ENCODE measurements at regions not wholly inside any gene's neighbourhood (a gene's known extent, or its start where the extent isn't known, plus 50 kb on each side); places are given as distances from the start of the nearest gene placed in this dataset.

DNA sequence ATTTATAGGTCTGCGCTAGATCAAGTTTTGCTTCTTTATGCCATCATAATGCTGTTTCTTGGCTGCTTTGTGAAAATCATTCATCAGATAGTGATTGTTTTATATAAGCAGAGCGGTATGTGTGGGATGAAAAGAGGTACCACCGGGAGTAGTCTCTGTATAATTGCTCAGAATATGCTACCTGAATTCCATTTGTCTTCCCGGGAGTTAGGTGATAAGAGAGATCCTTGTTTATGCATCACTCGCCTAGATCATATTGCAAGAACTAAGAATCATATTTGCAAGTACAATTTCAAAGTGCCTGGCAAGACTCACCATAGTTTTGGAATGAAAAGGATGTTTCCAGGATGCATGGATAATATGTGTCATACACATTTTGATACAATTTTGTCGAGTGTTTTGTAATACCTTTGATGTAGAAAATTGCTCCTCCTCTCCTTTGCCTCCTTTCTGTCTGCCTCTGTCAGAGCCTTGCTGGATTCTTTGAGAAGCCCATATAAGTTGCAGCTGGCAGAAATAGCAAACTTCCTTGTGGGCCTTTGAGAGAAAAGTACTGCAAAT is 1306.0 kb upstream of the SLC10A2 start:
- no peak for TF ChIP-seq ZNF114 (CRISPR knock-in tag; IDR thresholded peaks at IDR 0.05)
- TF ChIP-seq POLR2AphosphoS5 (IDR thresholded peaks at IDR 0.05; ENCODE audit: low read depth), result no peak
- TF ChIP-seq, protein P1, sequence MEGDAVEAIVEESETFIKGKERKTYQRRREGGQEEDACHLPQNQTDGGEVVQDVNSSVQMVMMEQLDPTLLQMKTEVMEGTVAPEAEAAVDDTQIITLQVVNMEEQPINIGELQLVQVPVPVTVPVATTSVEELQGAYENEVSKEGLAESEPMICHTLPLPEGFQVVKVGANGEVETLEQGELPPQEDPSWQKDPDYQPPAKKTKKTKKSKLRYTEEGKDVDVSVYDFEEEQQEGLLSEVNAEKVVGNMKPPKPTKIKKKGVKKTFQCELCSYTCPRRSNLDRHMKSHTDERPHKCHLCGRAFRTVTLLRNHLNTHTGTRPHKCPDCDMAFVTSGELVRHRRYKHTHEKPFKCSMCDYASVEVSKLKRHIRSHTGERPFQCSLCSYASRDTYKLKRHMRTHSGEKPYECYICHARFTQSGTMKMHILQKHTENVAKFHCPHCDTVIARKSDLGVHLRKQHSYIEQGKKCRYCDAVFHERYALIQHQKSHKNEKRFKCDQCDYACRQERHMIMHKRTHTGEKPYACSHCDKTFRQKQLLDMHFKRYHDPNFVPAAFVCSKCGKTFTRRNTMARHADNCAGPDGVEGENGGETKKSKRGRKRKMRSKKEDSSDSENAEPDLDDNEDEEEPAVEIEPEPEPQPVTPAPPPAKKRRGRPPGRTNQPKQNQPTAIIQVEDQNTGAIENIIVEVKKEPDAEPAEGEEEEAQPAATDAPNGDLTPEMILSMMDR (conservative IDR thresholded peaks at IDR 0.05; ENCODE audit: low read depth in 2 of 2), result no peak
- TF ChIP-seq ZNF331 (CRISPR knock-in tag; IDR thresholded peaks at IDR 0.05; ENCODE audit: low read depth), result no peak
- TF ChIP-seq JUNB (IDR thresholded peaks at IDR 0.05; ENCODE audit: unreplicated experiment), result no peak
- no peak for TF ChIP-seq EZH2 (IDR thresholded peaks at IDR 0.05; ENCODE audit: low read depth, unreplicated experiment)
- TF ChIP-seq, protein P2, sequence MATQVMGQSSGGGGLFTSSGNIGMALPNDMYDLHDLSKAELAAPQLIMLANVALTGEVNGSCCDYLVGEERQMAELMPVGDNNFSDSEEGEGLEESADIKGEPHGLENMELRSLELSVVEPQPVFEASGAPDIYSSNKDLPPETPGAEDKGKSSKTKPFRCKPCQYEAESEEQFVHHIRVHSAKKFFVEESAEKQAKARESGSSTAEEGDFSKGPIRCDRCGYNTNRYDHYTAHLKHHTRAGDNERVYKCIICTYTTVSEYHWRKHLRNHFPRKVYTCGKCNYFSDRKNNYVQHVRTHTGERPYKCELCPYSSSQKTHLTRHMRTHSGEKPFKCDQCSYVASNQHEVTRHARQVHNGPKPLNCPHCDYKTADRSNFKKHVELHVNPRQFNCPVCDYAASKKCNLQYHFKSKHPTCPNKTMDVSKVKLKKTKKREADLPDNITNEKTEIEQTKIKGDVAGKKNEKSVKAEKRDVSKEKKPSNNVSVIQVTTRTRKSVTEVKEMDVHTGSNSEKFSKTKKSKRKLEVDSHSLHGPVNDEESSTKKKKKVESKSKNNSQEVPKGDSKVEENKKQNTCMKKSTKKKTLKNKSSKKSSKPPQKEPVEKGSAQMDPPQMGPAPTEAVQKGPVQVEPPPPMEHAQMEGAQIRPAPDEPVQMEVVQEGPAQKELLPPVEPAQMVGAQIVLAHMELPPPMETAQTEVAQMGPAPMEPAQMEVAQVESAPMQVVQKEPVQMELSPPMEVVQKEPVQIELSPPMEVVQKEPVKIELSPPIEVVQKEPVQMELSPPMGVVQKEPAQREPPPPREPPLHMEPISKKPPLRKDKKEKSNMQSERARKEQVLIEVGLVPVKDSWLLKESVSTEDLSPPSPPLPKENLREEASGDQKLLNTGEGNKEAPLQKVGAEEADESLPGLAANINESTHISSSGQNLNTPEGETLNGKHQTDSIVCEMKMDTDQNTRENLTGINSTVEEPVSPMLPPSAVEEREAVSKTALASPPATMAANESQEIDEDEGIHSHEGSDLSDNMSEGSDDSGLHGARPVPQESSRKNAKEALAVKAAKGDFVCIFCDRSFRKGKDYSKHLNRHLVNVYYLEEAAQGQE (IDR thresholded peaks at IDR 0.05; ENCODE audit: unreplicated experiment), result no peak
- TF ChIP-seq EZH2phosphoT487 (IDR thresholded peaks at IDR 0.05; ENCODE audit: unreplicated experiment), result no peak
- TF ChIP-seq CREB1 (CRISPR knock-in tag; IDR thresholded peaks at IDR 0.05; ENCODE audit: low read depth), result no peak
- TF ChIP-seq, protein P3, sequence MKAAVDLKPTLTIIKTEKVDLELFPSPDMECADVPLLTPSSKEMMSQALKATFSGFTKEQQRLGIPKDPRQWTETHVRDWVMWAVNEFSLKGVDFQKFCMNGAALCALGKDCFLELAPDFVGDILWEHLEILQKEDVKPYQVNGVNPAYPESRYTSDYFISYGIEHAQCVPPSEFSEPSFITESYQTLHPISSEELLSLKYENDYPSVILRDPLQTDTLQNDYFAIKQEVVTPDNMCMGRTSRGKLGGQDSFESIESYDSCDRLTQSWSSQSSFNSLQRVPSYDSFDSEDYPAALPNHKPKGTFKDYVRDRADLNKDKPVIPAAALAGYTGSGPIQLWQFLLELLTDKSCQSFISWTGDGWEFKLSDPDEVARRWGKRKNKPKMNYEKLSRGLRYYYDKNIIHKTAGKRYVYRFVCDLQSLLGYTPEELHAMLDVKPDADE (IDR thresholded peaks at IDR 0.05), result no peak
- TF ChIP-seq STAT1 (IDR thresholded peaks at IDR 0.05; ENCODE audit: unreplicated experiment), result no peak
- TF ChIP-seq, protein P4, sequence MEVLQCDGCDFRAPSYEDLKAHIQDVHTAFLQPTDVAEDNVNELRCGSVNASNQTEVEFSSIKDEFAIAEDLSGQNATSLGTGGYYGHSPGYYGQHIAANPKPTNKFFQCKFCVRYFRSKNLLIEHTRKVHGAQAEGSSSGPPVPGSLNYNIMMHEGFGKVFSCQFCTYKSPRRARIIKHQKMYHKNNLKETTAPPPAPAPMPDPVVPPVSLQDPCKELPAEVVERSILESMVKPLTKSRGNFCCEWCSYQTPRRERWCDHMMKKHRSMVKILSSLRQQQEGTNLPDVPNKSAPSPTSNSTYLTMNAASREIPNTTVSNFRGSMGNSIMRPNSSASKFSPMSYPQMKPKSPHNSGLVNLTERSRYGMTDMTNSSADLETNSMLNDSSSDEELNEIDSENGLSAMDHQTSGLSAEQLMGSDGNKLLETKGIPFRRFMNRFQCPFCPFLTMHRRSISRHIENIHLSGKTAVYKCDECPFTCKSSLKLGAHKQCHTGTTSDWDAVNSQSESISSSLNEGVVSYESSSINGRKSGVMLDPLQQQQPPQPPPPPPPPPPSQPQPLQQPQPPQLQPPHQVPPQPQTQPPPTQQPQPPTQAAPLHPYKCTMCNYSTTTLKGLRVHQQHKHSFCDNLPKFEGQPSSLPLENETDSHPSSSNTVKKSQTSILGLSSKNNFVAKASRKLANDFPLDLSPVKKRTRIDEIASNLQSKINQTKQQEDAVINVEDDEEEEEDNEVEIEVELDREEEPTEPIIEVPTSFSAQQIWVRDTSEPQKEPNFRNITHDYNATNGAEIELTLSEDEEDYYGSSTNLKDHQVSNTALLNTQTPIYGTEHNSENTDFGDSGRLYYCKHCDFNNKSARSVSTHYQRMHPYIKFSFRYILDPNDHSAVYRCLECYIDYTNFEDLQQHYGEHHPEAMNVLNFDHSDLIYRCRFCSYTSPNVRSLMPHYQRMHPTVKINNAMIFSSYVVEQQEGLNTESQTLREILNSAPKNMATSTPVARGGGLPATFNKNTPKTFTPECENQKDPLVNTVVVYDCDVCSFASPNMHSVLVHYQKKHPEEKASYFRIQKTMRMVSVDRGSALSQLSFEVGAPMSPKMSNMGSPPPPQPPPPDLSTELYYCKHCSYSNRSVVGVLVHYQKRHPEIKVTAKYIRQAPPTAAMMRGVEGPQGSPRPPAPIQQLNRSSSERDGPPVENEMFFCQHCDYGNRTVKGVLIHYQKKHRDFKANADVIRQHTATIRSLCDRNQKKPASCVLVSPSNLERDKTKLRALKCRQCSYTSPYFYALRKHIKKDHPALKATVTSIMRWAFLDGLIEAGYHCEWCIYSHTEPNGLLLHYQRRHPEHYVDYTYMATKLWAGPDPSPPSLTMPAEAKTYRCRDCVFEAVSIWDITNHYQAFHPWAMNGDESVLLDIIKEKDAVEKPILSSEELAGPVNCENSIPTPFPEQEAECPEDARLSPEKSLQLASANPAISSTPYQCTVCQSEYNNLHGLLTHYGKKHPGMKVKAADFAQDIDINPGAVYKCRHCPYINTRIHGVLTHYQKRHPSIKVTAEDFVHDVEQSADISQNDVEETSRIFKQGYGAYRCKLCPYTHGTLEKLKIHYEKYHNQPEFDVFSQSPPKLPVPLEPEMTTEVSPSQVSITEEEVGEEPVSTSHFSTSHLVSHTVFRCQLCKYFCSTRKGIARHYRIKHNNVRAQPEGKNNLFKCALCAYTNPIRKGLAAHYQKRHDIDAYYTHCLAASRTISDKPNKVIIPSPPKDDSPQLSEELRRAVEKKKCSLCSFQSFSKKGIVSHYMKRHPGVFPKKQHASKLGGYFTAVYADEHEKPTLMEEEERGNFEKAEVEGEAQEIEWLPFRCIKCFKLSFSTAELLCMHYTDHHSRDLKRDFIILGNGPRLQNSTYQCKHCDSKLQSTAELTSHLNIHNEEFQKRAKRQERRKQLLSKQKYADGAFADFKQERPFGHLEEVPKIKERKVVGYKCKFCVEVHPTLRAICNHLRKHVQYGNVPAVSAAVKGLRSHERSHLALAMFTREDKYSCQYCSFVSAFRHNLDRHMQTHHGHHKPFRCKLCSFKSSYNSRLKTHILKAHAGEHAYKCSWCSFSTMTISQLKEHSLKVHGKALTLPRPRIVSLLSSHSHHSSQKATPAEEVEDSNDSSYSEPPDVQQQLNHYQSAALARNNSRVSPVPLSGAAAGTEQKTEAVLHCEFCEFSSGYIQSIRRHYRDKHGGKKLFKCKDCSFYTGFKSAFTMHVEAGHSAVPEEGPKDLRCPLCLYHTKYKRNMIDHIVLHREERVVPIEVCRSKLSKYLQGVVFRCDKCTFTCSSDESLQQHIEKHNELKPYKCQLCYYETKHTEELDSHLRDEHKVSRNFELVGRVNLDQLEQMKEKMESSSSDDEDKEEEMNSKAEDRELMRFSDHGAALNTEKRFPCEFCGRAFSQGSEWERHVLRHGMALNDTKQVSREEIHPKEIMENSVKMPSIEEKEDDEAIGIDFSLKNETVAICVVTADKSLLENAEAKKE (CRISPR knock-in tag; IDR thresholded peaks at IDR 0.05), result no peak
- TF ChIP-seq NANOG (IDR thresholded peaks at IDR 0.05; ENCODE audit: borderline replicate concordance), result no peak

Measured in GM23338 (cell line).